WTC11 (cell line): ENCODE measurements at regions not wholly inside any gene's neighbourhood (a gene's known extent, or its start where the extent isn't known, plus 50 kb on each side); places are given as distances from the start of the nearest gene placed in this dataset.

Experiments used
- ELF4 ChIP-seq: sonication (generic); formaldehyde crosslinking; IDR thresholded peaks from 2 replicates; pipeline ENCODE4 v1.8.1; 2022; ENCODE audit warnings: low read depth, mild to moderate bottlenecking, moderate library complexity, missing genetic modification reagents
- GABPB1 ChIP-seq: sonication (generic); formaldehyde crosslinking; IDR thresholded peaks from 2 replicates; pipeline ENCODE4 v1.8.1; 2023; ENCODE audit warnings: mild to moderate bottlenecking, missing genetic modification reagents
- TF ChIP-seq, protein P1 (sequence below): fragments of 200-600 bp; IDR thresholded peaks from 2 replicates; pipeline ENCODE4 v1.8.0; 2022; ENCODE audit warnings: antibody characterized with exemption
- TF ChIP-seq, protein P2 (sequence below): sonication (generic); formaldehyde crosslinking; IDR thresholded peaks from 2 replicates; pipeline ENCODE4 v1.8.0; 2022; ENCODE audit warnings: mild to moderate bottlenecking, missing genetic modification reagents

DNA sequence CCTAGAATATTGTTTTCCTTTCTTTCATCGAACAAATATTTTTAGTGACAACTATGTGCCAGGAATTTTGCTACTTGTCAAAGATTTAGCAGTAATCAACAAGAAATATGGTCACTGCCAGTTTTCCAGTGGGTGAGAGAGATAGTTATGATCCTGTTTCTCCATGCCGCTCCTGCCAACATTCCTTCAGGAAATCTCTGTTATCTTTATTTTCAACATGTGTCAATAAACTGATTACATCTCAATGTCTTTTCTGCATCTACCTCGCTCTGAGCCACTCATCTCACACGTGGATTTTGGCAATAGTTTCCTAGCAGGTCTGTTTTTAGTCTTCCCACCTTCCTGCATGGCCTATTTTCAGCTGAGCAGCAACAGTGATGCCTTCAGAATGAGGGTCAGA is 650.0 kb upstream of the STXBP6 start:
- TF ChIP-seq ELF4 (CRISPR knock-in tag) (no peak), GABPB1 (no peak)
- TF ChIP-seq, protein P1, sequence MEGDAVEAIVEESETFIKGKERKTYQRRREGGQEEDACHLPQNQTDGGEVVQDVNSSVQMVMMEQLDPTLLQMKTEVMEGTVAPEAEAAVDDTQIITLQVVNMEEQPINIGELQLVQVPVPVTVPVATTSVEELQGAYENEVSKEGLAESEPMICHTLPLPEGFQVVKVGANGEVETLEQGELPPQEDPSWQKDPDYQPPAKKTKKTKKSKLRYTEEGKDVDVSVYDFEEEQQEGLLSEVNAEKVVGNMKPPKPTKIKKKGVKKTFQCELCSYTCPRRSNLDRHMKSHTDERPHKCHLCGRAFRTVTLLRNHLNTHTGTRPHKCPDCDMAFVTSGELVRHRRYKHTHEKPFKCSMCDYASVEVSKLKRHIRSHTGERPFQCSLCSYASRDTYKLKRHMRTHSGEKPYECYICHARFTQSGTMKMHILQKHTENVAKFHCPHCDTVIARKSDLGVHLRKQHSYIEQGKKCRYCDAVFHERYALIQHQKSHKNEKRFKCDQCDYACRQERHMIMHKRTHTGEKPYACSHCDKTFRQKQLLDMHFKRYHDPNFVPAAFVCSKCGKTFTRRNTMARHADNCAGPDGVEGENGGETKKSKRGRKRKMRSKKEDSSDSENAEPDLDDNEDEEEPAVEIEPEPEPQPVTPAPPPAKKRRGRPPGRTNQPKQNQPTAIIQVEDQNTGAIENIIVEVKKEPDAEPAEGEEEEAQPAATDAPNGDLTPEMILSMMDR = no peak
- TF ChIP-seq, protein P2, sequence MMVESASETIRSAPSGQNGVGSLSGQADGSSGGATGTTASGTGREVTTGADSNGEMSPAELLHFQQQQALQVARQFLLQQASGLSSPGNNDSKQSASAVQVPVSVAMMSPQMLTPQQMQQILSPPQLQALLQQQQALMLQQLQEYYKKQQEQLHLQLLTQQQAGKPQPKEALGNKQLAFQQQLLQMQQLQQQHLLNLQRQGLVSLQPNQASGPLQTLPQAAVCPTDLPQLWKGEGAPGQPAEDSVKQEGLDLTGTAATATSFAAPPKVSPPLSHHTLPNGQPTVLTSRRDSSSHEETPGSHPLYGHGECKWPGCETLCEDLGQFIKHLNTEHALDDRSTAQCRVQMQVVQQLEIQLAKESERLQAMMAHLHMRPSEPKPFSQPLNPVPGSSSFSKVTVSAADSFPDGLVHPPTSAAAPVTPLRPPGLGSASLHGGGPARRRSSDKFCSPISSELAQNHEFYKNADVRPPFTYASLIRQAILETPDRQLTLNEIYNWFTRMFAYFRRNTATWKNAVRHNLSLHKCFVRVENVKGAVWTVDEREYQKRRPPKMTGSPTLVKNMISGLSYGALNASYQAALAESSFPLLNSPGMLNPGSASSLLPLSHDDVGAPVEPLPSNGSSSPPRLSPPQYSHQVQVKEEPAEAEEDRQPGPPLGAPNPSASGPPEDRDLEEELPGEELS (CRISPR knock-in tag) = no peak
